Activated CD4-positive, CD25-positive, alpha-beta regulatory T cell treated with anti-CD3 and anti-CD28 coated beads, Interleukin-2, amount 50 U/mL, for 72 hours (primary cell): ENCODE measurements at regions not wholly inside any gene's neighbourhood (a gene's known extent, or its start where the extent isn't known, plus 50 kb on each side); places are given as distances from the start of the nearest gene placed in this dataset.
A peak's percentile ranks its signal among the peaks of the same experiment; 100 is the strongest.

Source experiments
- DNase-seq: peaks from one replicate; pipeline ENCODE4 v3.0.0; 2021

DNA sequence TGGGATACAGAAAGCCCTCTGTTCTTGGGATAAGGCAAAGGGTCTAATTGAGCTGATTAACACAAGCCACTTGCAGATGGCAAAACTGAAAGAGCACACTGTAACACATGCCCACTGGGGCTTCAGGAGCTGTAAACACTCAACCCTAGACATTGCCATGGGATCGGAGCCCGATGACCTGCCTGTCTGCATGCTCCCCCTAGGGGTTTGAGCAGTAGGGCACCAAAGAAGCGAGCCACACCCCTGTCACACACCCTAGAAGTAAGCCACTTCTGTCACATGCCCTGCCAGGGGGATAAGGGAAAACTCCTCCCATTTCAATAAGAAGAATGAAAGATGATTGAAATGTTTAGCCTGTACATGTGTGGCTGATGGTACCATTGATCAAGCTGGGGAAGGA is 81.3 kb upstream of the IRX6 start:
- no peak for DNase-seq

- no peak for DNase-seq
These were observed 75.9 kb upstream of the IRX6 start for GRCh38 chr16:55248058-55248457.

DNA sequence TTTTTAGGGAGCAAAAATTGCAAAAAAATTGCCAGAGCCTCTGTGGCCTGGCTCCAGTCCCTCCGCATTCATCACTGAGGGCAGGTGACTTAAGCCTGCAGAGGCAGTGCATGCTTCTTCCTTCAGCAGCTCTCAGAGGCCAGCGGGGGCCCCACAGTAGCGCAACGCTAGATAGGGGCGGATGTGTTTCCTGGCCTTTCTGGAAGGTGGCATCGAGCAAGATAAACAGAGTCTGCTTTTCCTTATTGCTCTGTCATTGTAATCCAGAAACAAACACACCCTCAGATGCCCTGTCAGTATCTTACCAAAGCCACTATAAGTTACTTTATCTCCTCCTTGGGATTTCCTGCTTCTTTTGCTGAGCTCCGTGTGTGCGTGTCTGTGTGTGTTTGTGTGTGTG is 75.5 kb upstream of the IRX6 start:
- no peak for DNase-seq

- no peak for DNase-seq
These were observed 74.6 kb upstream of the IRX6 start for GRCh38 chr16:55249361-55249760.

GRCh38 chr16:55249936-55250335 is 74.1 kb upstream of the IRX6 start:
- no peak for DNase-seq

GRCh38 chr16:55250701-55251100 is 73.3 kb upstream of the IRX6 start:
- DNase-seq = no peak

DNA sequence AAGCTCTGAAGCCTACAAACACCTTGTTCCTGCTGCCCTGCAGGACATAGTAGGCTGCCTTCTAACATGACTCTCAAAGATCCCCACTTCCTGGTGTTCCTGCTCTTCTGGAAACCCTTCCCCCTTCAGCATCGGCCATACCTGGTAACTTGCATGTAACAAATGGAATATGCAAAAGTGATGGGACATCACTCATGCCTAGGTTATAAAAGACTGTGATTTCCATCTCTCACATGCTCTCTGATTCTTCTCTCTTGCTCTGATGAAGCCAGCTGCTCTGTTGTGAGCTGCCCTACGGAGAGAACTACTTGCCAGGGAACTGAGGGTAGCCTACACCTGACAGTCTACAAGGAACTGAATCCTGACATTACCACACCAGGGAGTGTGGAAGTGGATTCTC is 72.9 kb upstream of the IRX6 start:
- DNase-seq = no peak

DNA sequence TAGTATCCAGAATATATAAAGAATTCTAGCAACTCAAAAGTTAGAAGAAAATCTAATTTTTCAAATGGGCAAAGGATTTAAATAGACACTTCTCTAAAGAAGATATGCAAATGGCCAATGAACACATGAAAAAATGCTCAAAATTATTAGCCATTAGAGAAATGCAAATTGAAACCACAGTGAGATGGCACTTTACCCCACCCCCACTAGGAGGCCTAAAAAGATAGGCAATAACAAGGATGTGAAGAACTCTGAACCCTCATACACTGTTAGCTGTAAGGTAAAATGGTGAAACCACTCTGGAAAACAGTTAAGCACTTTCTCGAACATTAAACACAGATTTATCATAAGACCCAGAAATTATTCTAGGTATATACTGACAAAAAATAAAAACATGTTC is 71.4 kb upstream of the IRX6 start:
- DNase-seq = no peak

DNA sequence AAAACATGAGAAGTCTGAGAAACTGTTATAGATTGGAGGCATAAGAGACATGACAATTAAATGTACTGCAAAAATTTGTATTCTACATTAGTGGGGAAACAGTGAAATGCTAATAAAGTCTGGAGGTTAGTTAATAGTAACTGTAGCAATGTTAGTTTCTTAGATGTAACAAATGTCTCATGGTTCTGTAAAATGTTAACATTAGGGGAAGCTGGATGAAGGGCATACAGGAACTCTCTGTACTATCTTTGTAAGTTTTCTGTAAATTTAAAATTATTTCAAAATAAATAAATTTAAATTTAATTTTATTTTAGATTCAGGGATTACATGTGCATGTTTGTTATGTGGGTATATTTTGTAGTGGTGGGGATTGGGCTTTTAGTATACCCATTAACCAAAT is 70.0 kb upstream of the IRX6 start:
- DNase-seq = no peak

DNA sequence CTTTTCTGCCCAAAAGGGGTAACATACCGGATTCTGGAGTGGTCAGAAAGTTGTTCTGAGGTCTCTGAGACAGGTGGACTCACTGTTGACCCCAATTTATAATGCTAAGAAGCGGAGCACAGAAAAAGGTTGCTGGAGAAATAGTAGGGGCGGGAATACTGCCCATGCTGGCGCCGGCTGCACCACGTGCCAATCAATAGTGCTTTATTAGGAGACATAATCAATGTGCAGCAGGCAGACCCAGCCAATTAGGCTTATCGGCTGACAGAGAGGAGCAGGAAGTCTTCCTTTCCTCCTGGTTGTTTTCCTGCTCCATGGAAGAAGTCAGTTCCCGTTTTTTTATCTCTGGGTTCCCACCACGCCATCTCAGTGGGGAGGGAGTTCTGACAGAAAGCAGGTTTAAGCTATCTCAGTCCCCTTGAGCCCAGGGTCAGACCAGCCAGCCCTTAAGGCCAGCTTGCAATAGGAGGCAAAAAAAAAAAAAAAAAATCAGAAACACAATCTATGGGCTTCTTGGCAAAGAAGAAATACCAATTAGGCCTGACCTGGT is 68.2 kb upstream of the IRX6 start:
- no peak for DNase-seq

GRCh38 chr16:55256412-55257016 is 67.5 kb upstream of the IRX6 start:
- DNase-seq = no peak

GRCh38 chr16:55257966-55258613 is 65.9 kb upstream of the IRX6 start:
- peak; percentile 36 for DNase-seq

DNA sequence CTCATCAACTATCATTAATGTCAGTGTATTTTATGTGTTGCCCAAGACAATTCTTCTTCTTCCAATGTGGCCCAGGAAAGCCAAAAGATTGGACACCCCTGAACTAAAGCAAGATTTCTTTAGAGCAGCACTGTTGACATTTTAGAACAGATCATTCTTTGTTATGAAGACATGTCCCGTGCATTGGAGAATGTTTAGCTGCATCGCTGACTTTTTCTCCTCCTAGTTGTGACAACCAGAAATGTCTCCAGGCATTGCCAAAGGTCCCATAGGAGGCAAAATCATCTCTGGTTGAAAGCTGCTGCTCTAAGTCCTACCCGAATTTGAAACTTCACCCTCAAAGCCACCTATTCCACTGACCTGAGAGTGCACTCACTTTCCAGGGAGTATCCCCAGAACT is 62.7 kb upstream of the IRX6 start:
- DNase-seq = no peak

DNA sequence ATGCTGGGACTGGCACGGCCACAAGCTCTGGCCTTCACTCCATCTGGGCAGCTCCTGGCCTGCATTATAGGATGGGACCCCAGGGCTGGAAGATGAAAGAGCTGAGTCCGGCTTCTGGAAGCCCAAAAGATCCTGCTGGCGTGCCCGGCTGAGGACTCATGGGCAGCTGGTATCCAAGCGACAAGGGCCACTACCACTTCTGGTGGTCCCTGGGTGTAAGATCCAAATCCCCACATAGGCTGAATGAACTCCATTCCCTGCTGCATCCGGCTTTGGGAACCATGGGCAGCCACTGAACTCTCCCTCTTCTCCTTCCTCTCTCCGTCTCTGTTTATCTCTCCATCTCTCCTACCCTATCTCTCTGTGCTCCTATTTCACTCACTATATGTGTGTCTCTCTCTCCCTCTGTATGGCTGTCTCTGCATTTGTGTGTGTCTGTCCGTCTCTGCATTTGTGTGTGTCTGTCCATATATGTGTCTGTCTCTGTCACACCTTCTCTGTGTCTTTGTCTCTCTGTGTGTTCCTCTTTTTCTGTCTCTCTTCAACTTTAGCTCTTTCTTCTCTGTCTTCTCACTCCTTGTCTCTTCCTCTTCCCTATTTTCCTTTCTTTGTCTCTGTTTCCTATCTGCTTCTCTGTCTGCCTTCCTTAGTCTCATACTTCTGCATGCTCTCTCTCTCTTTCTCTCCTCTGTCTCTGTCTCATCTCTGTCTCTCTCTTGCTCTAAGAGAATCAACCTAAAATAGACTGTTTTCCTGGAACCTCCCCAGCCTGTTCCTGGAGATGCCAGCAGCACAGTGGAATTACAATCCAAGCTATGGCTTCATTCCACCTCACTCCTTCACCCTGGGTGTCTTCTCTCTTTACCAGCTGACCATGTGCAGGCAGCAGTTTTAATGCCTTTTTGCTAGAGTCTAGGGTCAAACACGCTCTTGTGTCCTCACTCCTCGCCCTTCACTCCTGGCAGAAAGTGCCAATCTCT is 60.4 kb upstream of the IRX6 start:
- DNase-seq = no peak

DNA sequence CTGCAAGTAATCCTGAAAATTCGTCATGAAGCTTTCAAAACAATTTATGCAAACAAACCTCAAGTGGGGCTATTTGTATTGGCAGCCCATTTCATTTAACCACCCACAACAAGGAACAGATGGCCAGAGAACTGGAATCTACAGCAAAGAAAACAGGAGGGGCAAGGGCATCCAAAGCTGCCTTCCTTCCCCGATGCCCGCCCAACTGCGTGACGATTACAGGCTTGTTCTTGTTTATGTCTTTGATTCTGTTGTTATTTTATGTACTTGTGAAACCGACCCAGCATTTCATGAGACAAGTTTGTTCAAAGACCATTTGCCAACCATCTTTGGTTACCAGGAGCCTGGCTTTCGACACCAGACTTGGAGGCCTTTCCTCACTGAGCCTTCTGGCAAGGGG is 59.1 kb upstream of the IRX6 start:
- no peak for DNase-seq

DNA sequence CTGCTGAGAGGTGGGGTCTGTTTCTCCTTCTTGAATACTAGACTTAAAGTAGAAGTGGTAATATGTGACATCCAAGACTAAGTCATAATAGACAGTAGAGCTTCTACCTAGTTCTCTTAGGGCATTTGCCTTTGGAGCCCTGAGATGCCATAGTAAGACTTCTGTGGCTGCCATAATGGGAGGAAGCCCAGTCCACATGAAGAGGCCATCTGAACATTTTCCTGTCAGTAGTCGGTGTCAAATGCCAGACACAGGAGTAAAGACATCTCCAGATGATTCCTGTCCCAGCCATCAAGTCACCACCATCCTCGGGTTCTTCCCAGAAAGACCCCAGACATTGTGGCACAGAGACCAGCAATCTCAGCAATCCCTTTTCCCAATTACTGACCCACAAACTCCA is 58.1 kb upstream of the IRX6 start:
- no peak for DNase-seq

DNA sequence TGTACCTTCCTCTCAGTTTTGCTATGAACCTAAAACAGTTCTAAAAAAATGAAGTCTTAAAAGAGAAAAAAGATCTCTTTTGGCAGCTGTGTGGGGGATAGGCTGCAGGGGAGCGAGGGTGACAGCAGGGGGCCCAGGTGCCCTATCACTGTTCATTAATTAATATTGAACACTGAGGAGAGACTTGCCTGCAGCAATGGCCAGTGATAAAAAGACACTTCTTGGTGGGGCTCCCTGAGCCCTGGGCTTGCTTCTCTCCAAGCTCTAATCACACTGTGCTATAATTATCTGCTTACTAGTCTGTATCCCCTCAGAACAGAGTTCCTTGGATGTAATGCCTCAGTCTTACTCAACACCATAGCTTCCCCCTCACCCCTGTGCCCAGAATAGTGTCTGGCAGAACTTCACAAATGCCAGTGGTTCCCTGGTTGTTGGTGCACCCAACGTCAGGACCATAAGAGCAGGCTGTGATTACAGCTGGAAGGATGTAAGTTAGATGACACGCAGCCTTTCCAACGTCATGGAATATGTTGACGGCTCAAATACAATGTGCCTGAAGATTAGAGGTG is 52.0 kb upstream of the IRX6 start:
- DNase-seq = no peak

GRCh38 chr16:55272744-55273143 is 51.3 kb upstream of the IRX6 start:
- DNase-seq = no peak

DNA sequence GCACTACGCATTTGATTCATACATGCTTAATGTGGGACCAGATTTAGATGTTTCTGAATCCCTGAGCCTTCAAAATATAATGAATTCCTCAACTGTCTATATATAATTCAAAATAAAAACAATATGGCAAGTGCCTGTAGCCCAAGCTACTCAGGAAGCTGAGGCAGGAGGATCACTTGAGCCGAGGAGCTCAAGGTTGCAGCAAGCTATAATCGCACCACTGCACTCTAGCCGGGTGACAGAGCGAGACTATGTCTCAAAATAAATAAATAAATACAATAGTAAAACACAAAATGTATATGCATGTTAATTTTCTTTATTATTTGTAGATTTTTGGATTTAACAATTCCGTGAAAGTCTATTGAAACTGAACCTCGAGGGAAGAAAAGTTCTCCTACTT is 50.6 kb upstream of the IRX6 start:
- DNase-seq = no peak

- DNase-seq = no peak
These were observed 50.0 kb upstream of the IRX6 start for GRCh38 chr16:55273959-55274358.
